WTC11 (cell line): ENCODE measurements at regions not wholly inside any gene's neighbourhood (a gene's known extent, or its start where the extent isn't known, plus 50 kb on each side); places are given as distances from the start of the nearest gene placed in this dataset.

Experiments
- ATF2 ChIP-seq: sonication (generic); formaldehyde crosslinking; IDR thresholded peaks from 2 replicates; pipeline ENCODE4 v1.8.1; 2022; ENCODE audit warnings: low read depth, missing genetic modification reagents, borderline replicate concordance
- ATF3 ChIP-seq: sonication (generic); formaldehyde crosslinking; conservative IDR thresholded peaks from 2 replicates; pipeline ENCODE4 v1.8.1; 2022; ENCODE audit warnings: mild to moderate bottlenecking, missing genetic modification reagents
- CTCF ChIP-seq: fragments of 200-600 bp; IDR thresholded peaks from 2 replicates; pipeline ENCODE4 v1.8.0; 2022; ENCODE audit warnings: antibody characterized with exemption
- ERG ChIP-seq: fragments of 250-450 bp; sonication (Bioruptor Pico); IDR thresholded peaks from 2 replicates; pipeline ENCODE4 v1.8.0; 2021; ENCODE audit warnings: mild to moderate bottlenecking
- NFE2L1 ChIP-seq: sonication (generic); formaldehyde crosslinking; IDR thresholded peaks from 2 replicates; pipeline ENCODE4 v1.8.1; 2023; ENCODE audit warnings: missing genetic modification reagents
- USF1 ChIP-seq: sonication (generic); formaldehyde crosslinking; IDR thresholded peaks from 2 replicates; pipeline ENCODE4 v1.8.0; 2022; ENCODE audit warnings: mild to moderate bottlenecking, missing genetic modification reagents
- USF2 ChIP-seq: sonication (generic); formaldehyde crosslinking; IDR thresholded peaks from 2 replicates; pipeline ENCODE4 v1.8.1; 2023; ENCODE audit warnings: mild to moderate bottlenecking, missing genetic modification reagents, moderate library complexity
- ZNF512 ChIP-seq: sonication (generic); formaldehyde crosslinking; IDR thresholded peaks from 2 replicates; pipeline ENCODE4 v1.8.1; 2022; ENCODE audit warnings: missing genetic modification reagents, borderline replicate concordance

- TF ChIP-seq CTCF (no peak), ZNF512 (CRISPR knock-in tag) (no peak), USF1 (no peak), ATF2 (CRISPR knock-in tag) (no peak), ERG (CRISPR knock-in tag) (no peak), USF2 (CRISPR knock-in tag) (no peak), ATF3 (no peak), NFE2L1 (CRISPR knock-in tag) (no peak)
Measured at GRCh38 chr3:134300520-134300919, 49.9 kb upstream of the RYK start.
